GM18499 (cell line): ENCODE measurements at regions not wholly inside any gene's neighbourhood (a gene's known extent, or its start where the extent isn't known, plus 50 kb on each side); places are given as distances from the start of the nearest gene placed in this dataset.

Experiments
- ATAC-seq: cut with Tn5 transposase; IDR thresholded peaks from one replicate; pipeline ENCODE4 v1.9.1; 2021; ENCODE audit warnings: moderate number of reproducible peaks; ENCODE audit not compliant: insufficient read depth, unreplicated experiment

GRCh38 chr13:106354961-106355360, 180.5 kb downstream of the EFNB2 start:
- no peak for ATAC-seq

- ATAC-seq = no peak
These were observed 182.6 kb downstream of the EFNB2 start for GRCh38 chr13:106352850-106353249.

- ATAC-seq = no peak
These were observed 184.2 kb downstream of the EFNB2 start for GRCh38 chr13:106351251-106351650.

- no peak for ATAC-seq
These were observed 185.3 kb downstream of the EFNB2 start for GRCh38 chr13:106350208-106350607.

- no peak for ATAC-seq
These were observed 186.2 kb downstream of the EFNB2 start for GRCh38 chr13:106349080-106349931.

- ATAC-seq = no peak
These were observed 187.2 kb downstream of the EFNB2 start for GRCh38 chr13:106348075-106348840.

GRCh38 chr13:106344342-106344741, 191.1 kb downstream of the EFNB2 start:
- no peak for ATAC-seq

- ATAC-seq = no peak
These were observed 191.6 kb downstream of the EFNB2 start for GRCh38 chr13:106343836-106344235.

- ATAC-seq = no peak
These were observed 195.2 kb downstream of the EFNB2 start for GRCh38 chr13:106340249-106340648.

- ATAC-seq = no peak
These were observed 198.2 kb downstream of the EFNB2 start for GRCh38 chr13:106337096-106337850.

GRCh38 chr13:106336668-106337067, 198.8 kb downstream of the EFNB2 start:
- no peak for ATAC-seq

GRCh38 chr13:106332621-106333020, 202.8 kb downstream of the EFNB2 start:
- no peak for ATAC-seq

GRCh38 chr13:106331116-106331515, 204.3 kb downstream of the EFNB2 start:
- ATAC-seq = no peak

- no peak for ATAC-seq
These were observed 205.5 kb downstream of the EFNB2 start for GRCh38 chr13:106329941-106330340.

GRCh38 chr13:106326751-106327150, 208.7 kb downstream of the EFNB2 start:
- no peak for ATAC-seq

- no peak for ATAC-seq
These were observed 211.0 kb downstream of the EFNB2 start for GRCh38 chr13:106324444-106324843.

GRCh38 chr13:106322628-106323027, 212.8 kb downstream of the EFNB2 start:
- ATAC-seq = no peak

- no peak for ATAC-seq
These were observed 216.5 kb downstream of the EFNB2 start for GRCh38 chr13:106318941-106319411.

GRCh38 chr13:106314417-106314816, 221.0 kb downstream of the EFNB2 start:
- no peak for ATAC-seq

- ATAC-seq = no peak
These were observed 224.5 kb downstream of the EFNB2 start for GRCh38 chr13:106311004-106311403.
